Heart left ventricle (tissue), 16 donors: ENCODE measurements at regions not wholly inside any gene's neighbourhood (a gene's known extent, or its start where the extent isn't known, plus 50 kb on each side); places are given as distances from the start of the nearest gene placed in this dataset.

ENCODE experiments used
- ATAC-seq, 4 donors: fragments of 200-7000 bp; cut with Tn5 transposase; one replicate each; pipeline ENCODE4 v1.9.1; 2020 to 2022; ENCODE audit warnings: moderate library complexity in 4 of 4, mild to moderate bottlenecking in 3 of 4, moderate number of reproducible peaks in 1 of 4
- DNase-seq, 5 donors: peaks; one replicate each; pipeline ENCODE4 v3.0.0-alpha.2; 2020
- H3K27ac ChIP-seq, 12 donors: fragments of 200-600 bp; sonication (generic) in 4 of 12; one replicate each; pipeline versions ENCODE4 v1.5.0 to v1.8.0; 2016 to 2022; ENCODE audit warnings: mild to moderate bottlenecking in 2 of 12
- H3K27me3 ChIP-seq, 9 donors: fragments of 200-600 bp; sonication (generic) in 2 of 9; one replicate each; pipeline versions ENCODE4 v1.5.1 to v1.8.0; 2016 to 2022; ENCODE audit warnings: mild to moderate bottlenecking in 3 of 9
- H3K36me3 ChIP-seq, 9 donors: fragments of 200-600 bp; sonication (generic) in 2 of 9; one replicate each; pipeline versions ENCODE4 v1.5.0 to v1.8.0; 2018 to 2022; ENCODE audit warnings: mild to moderate bottlenecking in 2 of 9
- H3K4me1 ChIP-seq, 12 donors: fragments of 200-600 bp; sonication (generic) in 4 of 12; one replicate each; pipeline versions ENCODE4 v1.5.0 to v1.8.0; 2016 to 2022; ENCODE audit warnings: mild to moderate bottlenecking in 3 of 12
- H3K4me3 ChIP-seq, 12 donors: fragments of 200-600 bp; sonication (generic) in 4 of 12; one replicate each; pipeline versions ENCODE4 v1.5.0 to v1.8.0; 2017 to 2022; ENCODE audit warnings: mild to moderate bottlenecking in 9 of 12, moderate library complexity in 4 of 12
- H3K9me3 ChIP-seq, 12 donors: fragments of 200-600 bp; sonication (generic) in 4 of 12; one replicate each; pipeline versions ENCODE4 v1.5.0 to v1.8.0; 2016 to 2022; ENCODE audit warnings: mild to moderate bottlenecking in 1 of 12
- POLR2A ChIP-seq, 2 donors: fragments of 450-650 bp; IDR thresholded peaks; one replicate each; pipeline ENCODE4 v1.6.1; 2017; ENCODE audit warnings: antibody characterized with exemption in 2 of 2, mild to moderate bottlenecking in 2 of 2, moderate library complexity in 2 of 2
- WGBS, 4 donors: extraction: QIAGEN DNeasy Blood & Tissue Kit in 2 of 4; methylation state at CpG; one replicate each; pipeline versions ENCODE4 v1.1.5 to v1.1.7; 2013 to 2018; 5-methylcytosine and 5-hydroxymethylcytosine counted together
- intact Hi-C, 10 donors: fragments of 100-400 bp; cut with DNase I; formaldehyde crosslinking; loops; one replicate each; pipeline versions ENCODE4 v1.11.1 to v1.14.2; 2022
- TF ChIP-seq, protein P1 (sequence below), 12 donors: fragments of 200-600 bp; sonication (generic) in 4 of 12; IDR thresholded peaks; one replicate each; pipeline versions ENCODE4 v1.5.0 to v1.8.0; 2018 to 2022; ENCODE audit warnings: antibody characterized with exemption in 12 of 12, mild to moderate bottlenecking in 5 of 12
- donor health status: ischemic (EF 13 %, LVEDD 7.1; RV severe dilation, severe dysfunction).
- donor health status: healthy with polysubstance abuse.
- donor health status: DM: no; HTN: yes; CAD: no.
- donor health status: DM: no; HTN: no; CAD: no.
- donor health status: ischemic (EF 25% LVEDD 6.9; RV normal size, moderate dysfunction).
- donor health status: ischemic (EF 25% LVEDD 5.7; RV mildly dilated, moderate dysfunction).
- donor health status: healthy.
- donor health status: DM: yes; HTN: yes; CAD: no.
- donor health status: ischemic (EF 35%, LVEDD 5.7; RV mildly dilated, moderate dysfunction).
- donor health status: nonischemic (EF 11% LVEDD 7.7; RV severe dilation, severe dysfunction).
- donor health status: DM: yes; HTN: yes; CAD: no.
- donor health status: PGD.
- donor health status: ischemic (EF 29% LVEDD 5.4; RV normal size, mild dysfunction).
- donor health status: nonischemic (EF 23%, LVEDD 6.1; RV moderate dilation, normal function).

DNA sequence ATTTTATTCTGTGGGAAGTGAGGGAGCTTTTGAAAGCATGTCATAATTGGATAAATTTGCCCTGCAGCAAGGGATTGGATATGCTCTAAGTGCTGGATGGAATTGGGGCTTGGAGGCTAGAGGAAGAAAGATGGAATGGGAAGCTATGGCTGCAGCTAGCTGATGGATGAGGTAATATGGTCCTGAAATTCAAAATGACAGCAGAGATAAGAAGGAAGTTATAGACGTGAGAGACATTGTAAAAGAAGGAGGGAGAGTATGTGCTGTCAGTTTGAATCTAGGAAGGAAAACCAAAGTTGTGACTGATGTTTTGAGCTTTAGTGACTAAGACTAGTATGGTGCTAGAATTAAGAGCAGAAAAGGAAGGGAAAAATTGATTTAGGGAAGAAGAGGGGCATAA, 299.9 kb upstream of the SPAG17 start:
- Histone ChIP-seq H3K27ac (no peak overlapping the region), H3K9me3 (no peaks in the 10 kb centered on the region), H3K27me3 (no peaks in the 10 kb centered on the region), H3K4me1 (no peaks in the 10 kb centered on the region), H3K36me3 (no peaks in the 10 kb centered on the region), H3K4me3 (no peak overlapping the region)
- TF ChIP-seq POLR2A (IDR thresholded peaks at IDR 0.05): no peak
- TF ChIP-seq, protein P1, sequence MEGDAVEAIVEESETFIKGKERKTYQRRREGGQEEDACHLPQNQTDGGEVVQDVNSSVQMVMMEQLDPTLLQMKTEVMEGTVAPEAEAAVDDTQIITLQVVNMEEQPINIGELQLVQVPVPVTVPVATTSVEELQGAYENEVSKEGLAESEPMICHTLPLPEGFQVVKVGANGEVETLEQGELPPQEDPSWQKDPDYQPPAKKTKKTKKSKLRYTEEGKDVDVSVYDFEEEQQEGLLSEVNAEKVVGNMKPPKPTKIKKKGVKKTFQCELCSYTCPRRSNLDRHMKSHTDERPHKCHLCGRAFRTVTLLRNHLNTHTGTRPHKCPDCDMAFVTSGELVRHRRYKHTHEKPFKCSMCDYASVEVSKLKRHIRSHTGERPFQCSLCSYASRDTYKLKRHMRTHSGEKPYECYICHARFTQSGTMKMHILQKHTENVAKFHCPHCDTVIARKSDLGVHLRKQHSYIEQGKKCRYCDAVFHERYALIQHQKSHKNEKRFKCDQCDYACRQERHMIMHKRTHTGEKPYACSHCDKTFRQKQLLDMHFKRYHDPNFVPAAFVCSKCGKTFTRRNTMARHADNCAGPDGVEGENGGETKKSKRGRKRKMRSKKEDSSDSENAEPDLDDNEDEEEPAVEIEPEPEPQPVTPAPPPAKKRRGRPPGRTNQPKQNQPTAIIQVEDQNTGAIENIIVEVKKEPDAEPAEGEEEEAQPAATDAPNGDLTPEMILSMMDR (IDR thresholded peaks at IDR 0.05): no peak
- intact Hi-C loops: no loop called here
- 3 to 13% (median 9%) methylated on average over 1 of the region's 1 CpG for WGBS, 4 donors
- DNase-seq: no peak
- ATAC-seq: no peak

DNA sequence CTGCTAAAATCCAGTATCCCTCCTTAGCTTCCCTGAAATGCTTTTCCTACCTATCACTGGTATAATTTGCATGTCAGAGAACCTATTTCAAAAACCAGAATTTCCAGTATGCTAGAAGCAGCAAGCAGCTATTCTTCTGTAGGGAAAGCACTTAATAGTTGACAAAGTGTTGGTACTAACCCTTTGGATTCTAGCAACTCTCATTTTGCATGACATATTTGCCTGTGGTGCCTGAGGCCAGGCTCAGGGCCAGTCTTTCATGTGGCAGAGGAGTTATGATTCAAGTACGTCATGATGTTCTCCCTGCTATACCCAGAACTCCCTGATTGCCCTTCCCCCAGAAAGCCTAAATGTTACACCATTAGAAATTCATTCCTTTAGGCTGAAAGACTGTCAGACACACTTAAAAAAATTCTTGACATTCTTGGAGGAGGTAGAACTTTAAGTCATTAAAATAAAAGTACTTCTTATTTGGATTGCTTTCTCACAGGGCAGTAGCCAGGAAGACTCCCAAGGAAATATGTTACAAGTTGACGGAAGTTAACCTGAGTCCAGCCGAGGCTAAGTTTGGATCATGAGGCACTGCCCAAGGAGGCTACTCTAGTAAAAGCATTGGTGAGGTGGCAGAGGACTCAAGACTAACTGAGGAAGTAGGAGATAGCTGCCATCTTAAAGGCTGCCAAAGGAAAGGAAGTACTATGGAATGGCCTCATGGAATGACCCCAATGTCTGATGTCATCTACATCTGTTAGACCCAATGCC, 298.4 kb upstream of the SPAG17 start:
- Histone ChIP-seq H3K4me3 (no peak overlapping the region), H3K27ac (no peak overlapping the region), H3K9me3 (no peaks in the 10 kb centered on the region), H3K27me3 (no peaks in the 10 kb centered on the region), H3K4me1 (no peaks in the 10 kb centered on the region), H3K36me3 (no peaks in the 10 kb centered on the region)
- ATAC-seq (no peak), DNase-seq (no peak)
- WGBS, 4 donors: 74 to 94% (median 80%) methylated on average over 3 of the region's 3 CpGs
- TF ChIP-seq POLR2A (IDR thresholded peaks at IDR 0.05): no peak
- TF ChIP-seq, protein P1 (IDR thresholded peaks at IDR 0.05): no peak
- intact Hi-C loops: no loop called here

DNA sequence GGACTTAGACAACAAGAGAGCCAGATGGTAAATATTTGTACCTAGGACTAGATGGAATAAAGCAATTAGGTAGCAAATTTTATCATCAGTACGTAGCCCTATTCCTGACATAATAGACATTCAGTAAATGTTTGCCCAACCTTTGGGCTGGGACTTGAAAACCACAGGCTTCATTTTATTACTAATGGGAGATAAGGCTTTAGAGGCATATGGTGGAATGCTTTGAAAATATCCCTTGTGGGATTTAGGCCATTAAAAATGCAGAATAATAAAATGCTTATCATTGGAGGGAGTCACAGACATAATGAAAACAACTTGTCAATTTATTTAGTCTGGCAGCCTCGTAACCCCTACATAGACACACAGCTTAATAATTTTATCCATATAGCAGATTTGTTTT, 296.1 kb upstream of the SPAG17 start:
- WGBS, 4 donors: 57 to 69% (median 62%) methylated on average over 2 of the region's 2 CpGs
- peaks cover 0 to 1% (median 0%) of the 10 kb centered on the region in 12 donors for H3K9me3 ChIP-seq
- intact Hi-C loops: loop anchor here in 1 of 10 donors (2.0 kb wide), 1 partner anchor 20 kb away; no protein-coding TSS in a partner anchor

DNA sequence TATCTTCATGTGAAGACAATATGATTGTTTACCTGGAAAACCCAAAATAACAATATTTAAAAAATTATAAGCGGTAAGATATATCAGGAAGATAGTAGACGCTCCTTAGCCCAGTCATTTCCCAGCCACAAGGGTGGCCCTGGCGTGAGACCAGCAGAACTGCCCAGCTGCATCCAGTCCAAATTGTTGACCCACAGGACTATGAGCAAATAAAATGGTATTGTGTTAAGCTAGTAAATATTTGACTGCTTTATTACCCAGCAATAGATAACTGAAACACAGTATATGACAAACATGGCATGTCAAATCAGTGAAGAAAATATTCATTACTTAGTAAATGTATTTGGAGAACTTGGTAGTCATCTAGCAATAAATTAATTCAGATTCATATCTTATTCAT, 294.3 kb upstream of the SPAG17 start:
- ATAC-seq: no peak
- H3K27ac ChIP-seq: no peak overlapping the region
- no peak overlapping the region for H3K4me3 ChIP-seq
- WGBS, 4 donors: 79 to 85% (median 84%) methylated on average over 3 of the region's 3 CpGs
- no peaks in the 10 kb centered on the region for H3K4me1 ChIP-seq
- intact Hi-C loops: no loop called here
- no peak for DNase-seq
- TF ChIP-seq, protein P1 (IDR thresholded peaks at IDR 0.05): no peak
- TF ChIP-seq POLR2A (IDR thresholded peaks at IDR 0.05): no peak
- peaks cover 0 to 2% (median 0%) of the 10 kb centered on the region in 12 donors for H3K9me3 ChIP-seq
- no peaks in the 10 kb centered on the region for H3K27me3 ChIP-seq
- no peaks in the 10 kb centered on the region for H3K36me3 ChIP-seq

More for the DNA sequence above, 296.1 kb upstream of the SPAG17 start:
- H3K36me3 ChIP-seq: no peaks in the 10 kb centered on the region
- no peaks in the 10 kb centered on the region for H3K4me1 ChIP-seq
- no peak overlapping the region for H3K4me3 ChIP-seq
- H3K27me3 ChIP-seq: no peaks in the 10 kb centered on the region
- no peak for ATAC-seq
- TF ChIP-seq, protein P1 (IDR thresholded peaks at IDR 0.05): no peak
- no peak overlapping the region for H3K27ac ChIP-seq
- no peak for DNase-seq
